ENCODE measurements at regions not wholly inside any gene's neighbourhood (a gene's known extent, or its start where the extent isn't known, plus 50 kb on each side); places are given as distances from the start of the nearest gene placed in this dataset.

GRCh38 chr2:151175864-151176263 lies 85.8 kb downstream of the RBM43 start:
- Histone ChIP-seq H3K36me3 (ENCODE audit: control insufficient read depth in 4 of 4, insufficient read depth in 4 of 4, low read length in 4 of 4) (no peaks in the 10 kb centered on the region), H3K4me3 (no peak overlapping the region), H3K4me1 (ENCODE audit: control insufficient read depth in 5 of 5, insufficient read depth in 5 of 5, low read length in 5 of 5) (no peaks in the 10 kb centered on the region), H3K27me3 (ENCODE audit: control insufficient read depth in 3 of 3, insufficient read depth in 3 of 3, low read length in 2 of 3) (no peaks in the 10 kb centered on the region), H3K9ac (ENCODE audit: insufficient read depth in 1 of 2, low read length in 2 of 2) (no peak overlapping the region), H3K9me3 (ENCODE audit: control insufficient read depth in 4 of 4, insufficient read depth in 3 of 4, low read length in 3 of 4) (no peaks in the 10 kb centered on the region), H3K27ac (ENCODE audit: low read depth in 1 of 2, low read length in 1 of 2) (no peak overlapping the region)
- no peak for TF ChIP-seq CTCF (IDR thresholded peaks at IDR 0.05; ENCODE audit: control extremely low read depth, extremely low read depth)
- no peak for ATAC-seq (ENCODE audit: insufficient read depth, low FRiP score)
- WGBS, 2 donors, result 74 to 81% methylated on average over 5 of the region's 5 CpGs
- no peak for DNase-seq

- no peaks in the 10 kb centered on the region for H3K4me1 ChIP-seq (ENCODE audit: control insufficient read depth in 5 of 5, insufficient read depth in 5 of 5, low read length in 5 of 5)
- H3K9ac ChIP-seq (ENCODE audit: insufficient read depth in 1 of 2, low read length in 2 of 2), result no peak overlapping the region
- DNase-seq (no peak), ATAC-seq (ENCODE audit: insufficient read depth, low FRiP score) (no peak)
- H3K4me3 ChIP-seq, result no peak overlapping the region
- no peaks in the 10 kb centered on the region for H3K27me3 ChIP-seq (ENCODE audit: control insufficient read depth in 3 of 3, insufficient read depth in 3 of 3, low read length in 2 of 3)
- WGBS, 2 donors, result 95 to 97% methylated on average over 2 of the region's 2 CpGs
- H3K36me3 ChIP-seq (ENCODE audit: control insufficient read depth in 4 of 4, insufficient read depth in 4 of 4, low read length in 4 of 4), result no peaks in the 10 kb centered on the region
- H3K27ac ChIP-seq (ENCODE audit: low read depth in 1 of 2, low read length in 1 of 2), result no peak overlapping the region
- no peak for TF ChIP-seq CTCF (IDR thresholded peaks at IDR 0.05; ENCODE audit: control extremely low read depth, extremely low read depth)
- H3K9me3 ChIP-seq (ENCODE audit: control insufficient read depth in 4 of 4, insufficient read depth in 3 of 4, low read length in 3 of 4), result no peaks in the 10 kb centered on the region
Observed at GRCh38 chr2:151174127-151174526, 87.5 kb downstream of the RBM43 start.

GRCh38 chr2:151171186-151171585 lies 90.5 kb downstream of the RBM43 start:
- no peak overlapping the region for H3K27ac ChIP-seq (ENCODE audit: low read depth in 1 of 2, low read length in 1 of 2)
- no peaks in the 10 kb centered on the region for H3K9me3 ChIP-seq (ENCODE audit: control insufficient read depth in 4 of 4, insufficient read depth in 3 of 4, low read length in 3 of 4)
- no peak for ATAC-seq (ENCODE audit: insufficient read depth, low FRiP score)
- TF ChIP-seq CTCF (IDR thresholded peaks at IDR 0.05; ENCODE audit: control extremely low read depth, extremely low read depth), result no peak
- H3K9ac ChIP-seq (ENCODE audit: insufficient read depth in 1 of 2, low read length in 2 of 2), result no peak overlapping the region
- no peaks in the 10 kb centered on the region for H3K27me3 ChIP-seq (ENCODE audit: control insufficient read depth in 3 of 3, insufficient read depth in 3 of 3, low read length in 2 of 3)
- H3K4me3 ChIP-seq, result no peak overlapping the region
- H3K36me3 ChIP-seq (ENCODE audit: control insufficient read depth in 4 of 4, insufficient read depth in 4 of 4, low read length in 4 of 4), result no peaks in the 10 kb centered on the region
- 90 to 92% methylated on average over 2 of the region's 2 CpGs for whole genome bisulfite sequencing, 2 donors
- H3K4me1 ChIP-seq (ENCODE audit: control insufficient read depth in 5 of 5, insufficient read depth in 5 of 5, low read length in 5 of 5), result no peaks in the 10 kb centered on the region
- no peak for DNase-seq

GRCh38 chr2:151166410-151166809 lies 95.3 kb downstream of the RBM43 start:
- 89 to 92% methylated on average over 5 of the region's 5 CpGs for WGBS, 2 donors
- H3K9me3 ChIP-seq (ENCODE audit: control insufficient read depth in 4 of 4, insufficient read depth in 3 of 4, low read length in 3 of 4), result no peaks in the 10 kb centered on the region
- no peak overlapping the region for H3K4me3 ChIP-seq
- H3K36me3 ChIP-seq (ENCODE audit: control insufficient read depth in 4 of 4, insufficient read depth in 4 of 4, low read length in 4 of 4), result no peaks in the 10 kb centered on the region
- TF ChIP-seq CTCF (IDR thresholded peaks at IDR 0.05; ENCODE audit: control extremely low read depth, extremely low read depth), result no peak
- H3K4me1 ChIP-seq (ENCODE audit: control insufficient read depth in 5 of 5, insufficient read depth in 5 of 5, low read length in 5 of 5), result peaks cover 0 to 19% (median 4%) of the 10 kb centered on the region in 5 donors
- no peak overlapping the region for H3K9ac ChIP-seq (ENCODE audit: insufficient read depth in 1 of 2, low read length in 2 of 2)
- H3K27ac ChIP-seq (ENCODE audit: low read depth in 1 of 2, low read length in 1 of 2), result no peak overlapping the region
- ATAC-seq (ENCODE audit: insufficient read depth, low FRiP score) (no peak), DNase-seq (no peak)
- H3K27me3 ChIP-seq (ENCODE audit: control insufficient read depth in 3 of 3, insufficient read depth in 3 of 3, low read length in 2 of 3), result no peaks in the 10 kb centered on the region

All from lung (tissue), 11 donors.